ENCODE measurements at regions not wholly inside any gene's neighbourhood (a gene's known extent, or its start where the extent isn't known, plus 50 kb on each side); places are given as distances from the start of the nearest gene placed in this dataset.

DNA sequence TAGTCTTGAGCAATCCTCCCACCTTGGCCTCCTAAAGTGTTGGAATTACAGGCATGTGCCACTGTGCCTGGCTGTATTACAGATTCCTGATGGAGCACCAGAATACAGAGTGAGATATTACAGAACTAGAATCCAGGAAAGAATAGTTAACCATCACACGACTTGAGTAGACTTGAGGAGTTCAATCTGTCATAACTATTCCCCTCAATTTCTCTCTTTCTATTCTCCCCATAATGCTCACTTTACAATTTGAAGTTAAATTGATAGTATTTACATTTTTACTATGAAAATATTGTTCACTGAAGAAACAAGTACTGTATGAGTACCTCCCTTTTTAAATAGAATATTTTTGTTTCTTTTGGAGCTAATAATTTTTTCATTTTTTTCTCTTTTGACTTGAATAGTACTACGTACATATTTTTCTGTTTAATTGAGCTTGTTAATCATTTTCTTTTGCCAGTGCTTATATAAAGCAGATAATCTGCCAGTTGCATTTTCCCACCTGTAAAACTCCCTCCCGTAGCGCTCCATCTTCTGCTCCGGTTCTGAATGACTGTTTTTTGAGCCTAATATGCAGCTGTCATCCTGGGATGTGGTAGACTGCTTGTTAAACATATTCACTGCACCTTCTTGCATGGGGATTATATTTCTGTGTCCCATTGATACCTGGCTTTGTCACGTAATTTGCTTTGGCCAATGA, 105.5 kb downstream of the MYCN start:
- no peak for TF ChIP-seq POLR2AphosphoS5 (IDR thresholded peaks at IDR 0.05; ENCODE audit: low read depth, low read length)
- no peak for TF ChIP-seq SIN3A (IDR thresholded peaks at IDR 0.05; ENCODE audit: borderline replicate concordance, insufficient read depth, low read length)
- no peak for TF ChIP-seq REST (IDR thresholded peaks at IDR 0.05; ENCODE audit: insufficient read depth in 1 of 2, low read depth in 2 of 2, low read length in 2 of 2)
- no peak for TF ChIP-seq TAF1 (IDR thresholded peaks at IDR 0.05; ENCODE audit: borderline replicate concordance, insufficient read depth, low read length)
- no peak for TF ChIP-seq FOXP2 (optimal IDR thresholded peaks at IDR 0.05; ENCODE audit: borderline replicate concordance, extremely low read depth, extremely low read length, insufficient read depth)
